SK-N-SH treated with all-trans-retinoic acid at 6 μM for 48 hours (cell line): ENCODE measurements at regions not wholly inside any gene's neighbourhood (a gene's known extent, or its start where the extent isn't known, plus 50 kb on each side); places are given as distances from the start of the nearest gene placed in this dataset.

Source experiments
- ATAC-seq: fragments of 200-7000 bp; cut with Tn5 transposase; 3 replicates; pipeline ENCODE4 v1.9.1; 2020; ENCODE audit warnings: mild to moderate bottlenecking, moderate library complexity
- BACH2 ChIP-seq: fragments of 250-450 bp; sonication (Bioruptor Pico); IDR thresholded peaks from 2 replicates; pipeline ENCODE4 v1.9.0; 2021; ENCODE audit warnings: mild to moderate bottlenecking, borderline replicate concordance
- CREB5 ChIP-seq: fragments of 250-450 bp; sonication (Bioruptor Pico); IDR thresholded peaks from 2 replicates; pipeline ENCODE4 v1.5.1; 2020; ENCODE audit warnings: low read depth, mild to moderate bottlenecking, moderate library complexity
- CSDC2 ChIP-seq: fragments of 250-450 bp; sonication (Bioruptor Pico); IDR thresholded peaks from 2 replicates; pipeline ENCODE4 v1.5.0; 2020; ENCODE audit warnings: mild to moderate bottlenecking, moderate library complexity
- CSRNP3 ChIP-seq: fragments of 250-450 bp; sonication (Bioruptor Pico); IDR thresholded peaks from 2 replicates; pipeline ENCODE4 v1.5.1; 2021; ENCODE audit warnings: mild to moderate bottlenecking, moderate library complexity
- ESRRG ChIP-seq: fragments of 250-450 bp; sonication (Bioruptor Pico); IDR thresholded peaks from 2 replicates; pipeline ENCODE4 v1.6.1; 2021; ENCODE audit warnings: mild to moderate bottlenecking
- GLIS3 ChIP-seq: fragments of 250-450 bp; sonication (Bioruptor Pico); IDR thresholded peaks from 2 replicates; pipeline ENCODE4 v1.5.0; 2020; ENCODE audit warnings: mild to moderate bottlenecking, moderate library complexity
- ISL1 ChIP-seq: fragments of 250-450 bp; sonication (Bioruptor Pico); IDR thresholded peaks from 2 replicates; pipeline ENCODE4 v2.1.2; 2022; ENCODE audit warnings: mild to moderate bottlenecking, moderate library complexity
- OSR1 ChIP-seq: fragments of 250-450 bp; sonication (Bioruptor Pico); IDR thresholded peaks from 2 replicates; pipeline ENCODE4 v1.8.0; 2022; ENCODE audit warnings: moderate library complexity, mild to moderate bottlenecking, inconsistent platforms
- PATZ1 ChIP-seq: fragments of 250-450 bp; sonication (Bioruptor Pico); IDR thresholded peaks from 2 replicates; pipeline ENCODE4 v1.8.0; 2020; ENCODE audit warnings: mild to moderate bottlenecking, moderate library complexity, borderline replicate concordance
- POU6F1 ChIP-seq: fragments of 250-450 bp; sonication (Bioruptor Pico); IDR thresholded peaks from 2 replicates; pipeline ENCODE4 v1.8.0; 2021; ENCODE audit warnings: low read depth, mild to moderate bottlenecking, moderate library complexity, borderline replicate concordance
- PPARA ChIP-seq: fragments of 250-450 bp; sonication (Bioruptor Pico); IDR thresholded peaks from 2 replicates; pipeline ENCODE4 v1.5.0; 2020; ENCODE audit warnings: mild to moderate bottlenecking, borderline replicate concordance
- RARB ChIP-seq: fragments of 250-450 bp; sonication (Bioruptor Pico); IDR thresholded peaks from 2 replicates; pipeline ENCODE4 v1.8.0; 2021; ENCODE audit warnings: mild to moderate bottlenecking, moderate library complexity
- SNAI2 ChIP-seq: fragments of 250-450 bp; sonication (Bioruptor Pico); IDR thresholded peaks from 2 replicates; pipeline ENCODE4 v1.5.0; 2020; ENCODE audit warnings: mild to moderate bottlenecking, moderate library complexity
- TCF4 ChIP-seq: fragments of 250-450 bp; sonication (Bioruptor Pico); IDR thresholded peaks from 2 replicates; pipeline ENCODE4 v1.8.0; 2021; ENCODE audit warnings: mild to moderate bottlenecking, moderate library complexity, borderline replicate concordance
- TOX ChIP-seq: fragments of 250-450 bp; sonication (Bioruptor Pico); IDR thresholded peaks from 2 replicates; pipeline ENCODE4 v1.8.0; 2021; ENCODE audit warnings: mild to moderate bottlenecking, moderate library complexity, borderline replicate concordance
- TSHZ2 ChIP-seq: fragments of 250-450 bp; sonication (Bioruptor Pico); IDR thresholded peaks from 2 replicates; pipeline ENCODE4 v1.5.0; 2020; ENCODE audit warnings: mild to moderate bottlenecking, moderate library complexity
- ZC3H10 ChIP-seq: fragments of 250-450 bp; sonication (Bioruptor Pico); IDR thresholded peaks from 2 replicates; pipeline ENCODE4 v1.5.1; 2021; ENCODE audit warnings: mild to moderate bottlenecking, moderate library complexity
- ZFP3 ChIP-seq: fragments of 250-450 bp; sonication (Bioruptor Pico); IDR thresholded peaks from 2 replicates; pipeline ENCODE4 v1.5.0; 2020; ENCODE audit warnings: mild to moderate bottlenecking, moderate library complexity
- ZFP30 ChIP-seq: fragments of 450-650 bp; formaldehyde crosslinking; IDR thresholded peaks from 2 replicates; pipeline ENCODE4 v1.5.0; 2022; ENCODE audit warnings: mild to moderate bottlenecking, moderate library complexity
- ZNF565 ChIP-seq: fragments of 450-650 bp; formaldehyde crosslinking; conservative IDR thresholded peaks from 2 replicates; pipeline ENCODE4 v1.5.0; 2020; ENCODE audit warnings: low read depth, mild to moderate bottlenecking, moderate library complexity
- ZNF8 ChIP-seq: fragments of 450-650 bp; formaldehyde crosslinking; IDR thresholded peaks from 2 replicates; pipeline ENCODE4 v1.5.0; 2020; ENCODE audit warnings: mild to moderate bottlenecking, moderate library complexity

GRCh38 chr20:29313481-29313880, 1944.0 kb upstream of the DEFB115 start:
- TF ChIP-seq TSHZ2 (no peak), SNAI2 (no peak), PATZ1 (CRISPR knock-in tag) (no peak), ISL1 (no peak), ZFP3 (CRISPR knock-in tag) (no peak), PPARA (CRISPR knock-in tag) (no peak), ZFP30 (CRISPR knock-in tag) (no peak), OSR1 (CRISPR knock-in tag) (no peak), CREB5 (no peak), POU6F1 (no peak), ZNF8 (CRISPR knock-in tag) (no peak), BACH2 (no peak), ZC3H10 (no peak), CSRNP3 (no peak), RARB (no peak), TOX (no peak), ESRRG (CRISPR knock-in tag) (no peak), TCF4 (CRISPR knock-in tag) (no peak), CSDC2 (CRISPR knock-in tag) (no peak)
- ATAC-seq: no peak

GRCh38 chr20:29314294-29314693, 1943.2 kb upstream of the DEFB115 start:
- TF ChIP-seq ESRRG (CRISPR knock-in tag) (no peak), ZNF8 (CRISPR knock-in tag) (no peak), CSRNP3 (no peak), GLIS3 (no peak)
- TF ChIP-seq, all 23 proteins: peak for 0
- ATAC-seq: no peak

GRCh38 chr20:29318871-29319461, 1938.5 kb upstream of the DEFB115 start:
- no peak for ATAC-seq
- TF ChIP-seq ZNF565 (no peak), CREB5 (no peak), CSRNP3 (no peak), TOX (no peak)
